Lower leg skin (tissue), 3 donors: ENCODE measurements at regions not wholly inside any gene's neighbourhood (a gene's known extent, or its start where the extent isn't known, plus 50 kb on each side); places are given as distances from the start of the nearest gene placed in this dataset.

Source experiments
- CTCF ChIP-seq, 3 donors: fragments of 450-650 bp; IDR thresholded peaks; one replicate each; pipeline ENCODE4 v1.5.1; 2016; ENCODE audit warnings: antibody characterized with exemption in 3 of 3, mild to moderate bottlenecking in 3 of 3, moderate library complexity in 2 of 3
- POLR2A ChIP-seq, 2 donors: fragments of 450-650 bp; IDR thresholded peaks; one replicate each; pipeline ENCODE4 v1.6.1; 2016 to 2017; ENCODE audit warnings: antibody characterized with exemption in 2 of 2, mild to moderate bottlenecking in 1 of 2, moderate library complexity in 1 of 2

GRCh38 chr13:108573455-108573854, 56.0 kb upstream of the MYO16 start:
- TF ChIP-seq POLR2A (IDR thresholded peaks at IDR 0.05), result no peak
- no peak for TF ChIP-seq CTCF (IDR thresholded peaks at IDR 0.05)
